K562 (cell line): ENCODE measurements at regions not wholly inside any gene's neighbourhood (a gene's known extent, or its start where the extent isn't known, plus 50 kb on each side); places are given as distances from the start of the nearest gene placed in this dataset.

ENCODE experiments used
- ATAC-seq: fragments of 200-7000 bp; cut with Tn5 transposase; 3 replicates; pipeline ENCODE4 v1.9.1; 2020; ENCODE audit warnings: moderate library complexity
- BruUV-seq: library from RNA; stranded (reverse); fragments of 400-500 nt; replicated peaks from 2 replicates; lab custom pipeline; 2021; lab: Mats Ljungman, UMichigan
- CTCF ChIA-PET: fragments of 300-600 bp; formaldehyde crosslinking; extraction: SDS; loops from one replicate; lab custom pipeline; 2021; ENCODE audit warnings: low intra/inter-chr PET ratio; lab: Yijun Ruan, JAX
- POLR2A ChIA-PET: fragments of 300-600, 350-650 bp; sonication (Branson Sonifier 250); formaldehyde crosslinking; extraction: SDS; loops from one replicate; lab custom pipeline; 2021; ENCODE audit warnings: antibody characterized with exemption, inconsistent platforms; lab: Yijun Ruan, JAX
- DNase-seq, 4 experiments: peaks; one replicate each; pipeline versions ENCODE4 v3.0.0 to v3.0.0-alpha.2; 2011 to 2018; ENCODE audit warnings: low spot score in 3 of 4, mixed read lengths in 3 of 4; ENCODE audit errors: extremely low read depth in 1 of 4
- FAIRE-seq: peaks from 2 replicates; lab custom pipeline; 2011; peaks lifted over from hg19 to GRCh38; lab: Jason Lieb, UNC
- H2AFZ ChIP-seq: 2 replicates; pipeline ENCODE4 v1.6.0; 2011; ENCODE audit warnings: low read depth, low read length, control low read depth, inconsistent platforms
- H3K27ac ChIP-seq: fragments of 200-600 bp; 3 replicates; pipeline ENCODE4 v1.8.0; 2011; ENCODE audit warnings: low read depth, mild to moderate bottlenecking, control low read depth, inconsistent platforms, low read length, moderate library complexity, mixed read lengths; ENCODE audit errors: extremely low read depth
- H3K27me3 ChIP-seq, 2 experiments: fragments of 300-600 bp in 1 of 2; 2 replicates in 1 of 2; 3 replicates in 1 of 2; pipeline versions ENCODE4 v1.6.0 to v1.8.0; 2011; ENCODE audit warnings: inconsistent platforms in 2 of 2, low read length in 2 of 2, mild to moderate bottlenecking in 1 of 2, mixed read lengths in 1 of 2, moderate library complexity in 1 of 2; ENCODE audit not compliant: control insufficient read depth in 2 of 2, insufficient read depth in 2 of 2
- H3K36me3 ChIP-seq: fragments of 300-600 bp; 3 replicates; pipeline ENCODE4 v1.8.0; 2011; ENCODE audit warnings: mild to moderate bottlenecking, low read length, inconsistent platforms; ENCODE audit not compliant: control insufficient read depth, insufficient read depth
- H3K4me1 ChIP-seq, 2 experiments: fragments of 200-600 bp in 1 of 2; replicated peaks in 1 of 2; 2 replicates in 1 of 2; 3 replicates in 1 of 2; pipeline versions ENCODE4 v1.5.1 to v1.8.0; 2011; ENCODE audit warnings: inconsistent platforms in 2 of 2, low read length in 2 of 2, mild to moderate bottlenecking in 1 of 2, mixed read lengths in 1 of 2, moderate library complexity in 1 of 2; ENCODE audit not compliant: control insufficient read depth in 2 of 2, insufficient read depth in 2 of 2
- H3K4me2 ChIP-seq: 2 replicates; pipeline ENCODE4 v1.6.1; 2011; ENCODE audit warnings: low read length, control low read depth, inconsistent platforms, mixed read lengths; ENCODE audit not compliant: insufficient read depth
- H3K4me3 ChIP-seq: fragments of 200-600 bp; sonication (generic), shearing (Covaris generic); 2 replicates; pipeline ENCODE4 v1.5.1; 2016; ENCODE audit warnings: control low read depth, inconsistent platforms
- H3K79me2 ChIP-seq: fragments of 200-600 bp; 3 replicates; pipeline ENCODE4 v1.8.0; 2011; ENCODE audit warnings: low read length, inconsistent platforms; ENCODE audit not compliant: control insufficient read depth, insufficient read depth
- H3K9ac ChIP-seq, 2 experiments: 2 replicates each; pipeline versions ENCODE4 v1.6.0 to v1.6.1; 2011; ENCODE audit warnings: low read depth in 2 of 2, low read length in 2 of 2, control low read depth in 1 of 2, inconsistent platforms in 1 of 2, mild to moderate bottlenecking in 1 of 2, mixed read lengths in 1 of 2; ENCODE audit not compliant: insufficient read depth in 1 of 2
- H3K9me1 ChIP-seq: one replicate; pipeline ENCODE4 v1.6.0; 2011; ENCODE audit warnings: inconsistent platforms, mild to moderate bottlenecking, low read length, moderate library complexity; ENCODE audit not compliant: control insufficient read depth, insufficient read depth
- H3K9me3 ChIP-seq: replicated peaks from 2 replicates; pipeline ENCODE4 v1.5.1; 2011; ENCODE audit warnings: low read depth, low read length, inconsistent platforms; ENCODE audit not compliant: control insufficient read depth, insufficient read depth
- H4K20me1 ChIP-seq: replicated peaks from 2 replicates; pipeline ENCODE4 v1.6.1; 2011; ENCODE audit warnings: low read length, inconsistent platforms, mixed read lengths; ENCODE audit not compliant: control insufficient read depth, insufficient read depth
- C11orf30 ChIP-seq: fragments of 450-650 bp; IDR thresholded peaks from 2 replicates; pipeline ENCODE4 v1.6.1; 2016; ENCODE audit warnings: low read depth, mild to moderate bottlenecking
- ESRRB ChIP-seq: fragments of 250-450 bp; sonication (Bioruptor Pico); IDR thresholded peaks from 2 replicates; pipeline ENCODE4 v1.5.0; 2020; ENCODE audit warnings: mild to moderate bottlenecking, moderate library complexity, borderline replicate concordance
- HNRNPLL ChIP-seq: fragments of 200-400 bp; formaldehyde crosslinking; IDR thresholded peaks from 2 replicates; pipeline ENCODE4 v1.6.1; 2017; ENCODE audit warnings: low read length, low read depth, mild to moderate bottlenecking; ENCODE audit not compliant: poor library complexity, severe bottlenecking
- MCM2 ChIP-seq: fragments of 450-650 bp; IDR thresholded peaks from 2 replicates; pipeline ENCODE4 v1.6.1; 2017; ENCODE audit warnings: low read depth, mild to moderate bottlenecking
- PML ChIP-seq: IDR thresholded peaks from 2 replicates; pipeline ENCODE4 v1.6.1; 2012; ENCODE audit warnings: low read length, inconsistent platforms
- XRCC3 ChIP-seq: fragments of 450-650 bp; IDR thresholded peaks from 2 replicates; pipeline ENCODE4 v1.6.1; 2017; ENCODE audit warnings: mild to moderate bottlenecking, moderate library complexity
- ZNF134 ChIP-seq: fragments of 250-450 bp; sonication (Bioruptor Pico); conservative IDR thresholded peaks from 2 replicates; pipeline ENCODE4 v1.4.0; 2020
- ZNF217 ChIP-seq: sonication (generic); formaldehyde crosslinking; IDR thresholded peaks from 2 replicates; pipeline ENCODE4 v1.8.0; 2022; ENCODE audit warnings: mild to moderate bottlenecking, missing genetic modification reagents
- ZNF316 ChIP-seq: fragments of 450-650 bp; IDR thresholded peaks from 2 replicates; pipeline ENCODE4 v1.6.1; 2016
- ZNF507 ChIP-seq: conservative IDR thresholded peaks from 2 replicates; pipeline ENCODE4 v1.6.1; 2017; ENCODE audit warnings: missing genetic modification characterization, missing compliant biosample characterization
- ZNF57 ChIP-seq: fragments of 450-650 bp; formaldehyde crosslinking; IDR thresholded peaks from 2 replicates; pipeline ENCODE4 v1.4.0; 2020; ENCODE audit warnings: mild to moderate bottlenecking, moderate library complexity
- ZNF695 ChIP-seq: fragments of 450-650 bp; formaldehyde crosslinking; IDR thresholded peaks from 2 replicates; pipeline ENCODE4 v1.4.0; 2020; ENCODE audit warnings: mild to moderate bottlenecking, moderate library complexity
- in situ Hi-C: fragments of 300-500 bp; cut with MboI; formaldehyde crosslinking; loops from 4 replicates; pipeline ENCODE4 v1.15.0; 2018; ENCODE audit warnings: inconsistent platforms, mixed read lengths
- intact Hi-C: fragments of 100-400 bp; cut with micrococcal nuclease; formaldehyde crosslinking; loops from 2 replicates; pipeline ENCODE4 v1.14.2; 2022

- Histone ChIP-seq H3K27me3 (no peaks in the 10 kb centered on the region), H3K4me1 (no peaks in the 10 kb centered on the region), H2AFZ (no peak overlapping the region), H3K4me3 (no peak overlapping the region), H3K4me2 (no peak overlapping the region), H4K20me1 (no peaks in the 10 kb centered on the region), H3K9me1 (no peaks in the 10 kb centered on the region)
- ATAC-seq: no peak
- intact Hi-C loops: no loop called here
- CTCF ChIA-PET: no interaction called here
- DNase-seq: no peak
- TF ChIP-seq C11orf30 (peak; percentile 10; the same call in 1 of the 2 replicates), ZNF57 (no peak), ZNF507 (tag) (no peak), ESRRB (CRISPR knock-in tag) (no peak), ZNF695 (CRISPR knock-in tag) (no peak), ZNF217 (CRISPR knock-in tag) (no peak), ZNF134 (CRISPR knock-in tag) (no peak), HNRNPLL (no peak), PML (no peak), MCM2 (no peak), XRCC3 (no peak), ZNF316 (peak; percentile 33; the same call in 1 of the 2 replicates)
- TF ChIP-seq, all 486 proteins: peak for 2
- in situ Hi-C loops: no loop called here
- no peak for FAIRE-seq
- Histone ChIP-seq H3K27ac (no peak overlapping the region), H3K9me3 (no peaks in the 10 kb centered on the region), H3K9ac (no peak overlapping the region), H3K79me2 (no peaks in the 10 kb centered on the region), H3K36me3 (no peaks in the 10 kb centered on the region)
- POLR2A ChIA-PET: no interaction called here
- no TSS peak for BruUV-seq
Measured at GRCh38 chr18:71939483-71939882, 604.7 kb downstream of the CBLN2 start.
